SK-N-MC (cell line): ENCODE measurements at regions not wholly inside any gene's neighbourhood (a gene's known extent, or its start where the extent isn't known, plus 50 kb on each side); places are given as distances from the start of the nearest gene placed in this dataset.

Source experiments
- DNase-seq: peaks from one replicate; pipeline ENCODE4 v3.0.0-alpha.2; 2011; ENCODE audit warnings: low read depth, low spot score
- H3K27ac ChIP-seq: fragments of 200-600 bp; sonication (generic); 2 replicates; pipeline ENCODE4 v1.5.1; 2016; ENCODE audit warnings: mixed run types
- H3K36me3 ChIP-seq: fragments of 200-600 bp; sonication (generic); 2 replicates; pipeline ENCODE4 v1.6.1; 2017; ENCODE audit warnings: antibody characterized with exemption, low read length, mixed read lengths; ENCODE audit not compliant: insufficient read depth
- H3K4me3 ChIP-seq: fragments of 200-600 bp; sonication (generic); 2 replicates; pipeline ENCODE4 v1.5.1; 2016
- H3K9ac ChIP-seq: fragments of 200-600 bp; sonication (generic); 2 replicates; pipeline ENCODE4 v1.8.0; 2017; ENCODE audit warnings: mixed run types, mixed read lengths; ENCODE audit not compliant: insufficient read length
- H3K9me3 ChIP-seq: fragments of 200-600 bp; sonication (generic); 2 replicates; pipeline ENCODE4 v1.6.1; 2017; ENCODE audit warnings: low read depth, mild to moderate bottlenecking, antibody characterized with exemption, low read length, moderate library complexity, mixed read lengths
- EZH2 ChIP-seq: fragments of 200-600 bp; sonication (generic); IDR thresholded peaks from one replicate; pipeline ENCODE4 v1.6.1; 2017; ENCODE audit warnings: antibody characterized with exemption
- FOXP2 ChIP-seq: optimal IDR thresholded peaks from 2 replicates; pipeline ENCODE3; 2011; ENCODE audit warnings: mild to moderate bottlenecking, moderate library complexity; ENCODE audit not compliant: insufficient read depth; ENCODE audit errors: extremely low read length, control extremely low read depth
- POLR2AphosphoS5 ChIP-seq: IDR thresholded peaks from 2 replicates; pipeline ENCODE4 v1.6.1; 2012; ENCODE audit warnings: mild to moderate bottlenecking, low read depth, low read length, borderline replicate concordance

GRCh38 chr1:209249280-209249670, 334.2 kb upstream of the CAMK1G start:
- H3K4me3 ChIP-seq = no peak overlapping the region
- H3K9me3 ChIP-seq = no peaks in the 10 kb centered on the region
- no peak overlapping the region for H3K27ac ChIP-seq
- no peak for DNase-seq
- no peak overlapping the region for H3K9ac ChIP-seq
- TF ChIP-seq EZH2 (no peak), POLR2AphosphoS5 (no peak), FOXP2 (no peak)
- no peaks in the 10 kb centered on the region for H3K36me3 ChIP-seq

DNA sequence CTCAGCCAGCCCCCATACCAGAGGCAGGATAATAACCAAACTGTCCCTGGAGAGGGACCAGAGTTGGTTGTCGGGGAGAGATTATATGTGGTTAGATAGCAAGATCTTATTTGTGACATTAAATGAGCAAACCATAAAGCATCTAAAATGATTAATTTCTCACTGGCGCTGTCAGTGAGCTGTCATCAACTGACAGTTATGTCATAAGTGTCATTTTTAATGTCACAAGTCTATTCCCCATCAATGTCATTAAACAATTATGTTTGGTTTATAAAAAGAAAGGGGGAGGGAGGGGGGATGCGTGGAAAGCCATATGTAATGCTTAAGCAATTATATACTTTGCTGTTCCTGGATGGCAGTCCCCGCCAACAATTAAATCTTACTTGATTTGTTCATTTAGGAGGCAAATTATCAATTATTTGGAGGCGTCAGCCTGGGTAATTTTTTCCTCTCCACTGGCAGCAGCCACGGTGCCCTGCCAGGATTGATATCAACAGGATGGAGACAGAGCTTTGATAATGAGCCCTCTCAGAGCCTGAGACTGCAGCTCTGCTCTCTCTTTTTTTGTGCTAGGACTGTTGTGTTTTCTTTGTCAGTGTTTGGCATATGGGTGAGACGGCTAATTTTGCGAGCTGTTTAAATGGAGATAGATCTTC, 333.6 kb upstream of the CAMK1G start:
- H3K4me3 ChIP-seq = no peak overlapping the region
- H3K9ac ChIP-seq = no peak overlapping the region
- DNase-seq = no peak
- TF ChIP-seq POLR2AphosphoS5 = no peak
- TF ChIP-seq EZH2 = no peak
- TF ChIP-seq FOXP2 = no peak
- no peaks in the 10 kb centered on the region for H3K9me3 ChIP-seq
- no peak overlapping the region for H3K27ac ChIP-seq
- H3K36me3 ChIP-seq = no peaks in the 10 kb centered on the region

DNA sequence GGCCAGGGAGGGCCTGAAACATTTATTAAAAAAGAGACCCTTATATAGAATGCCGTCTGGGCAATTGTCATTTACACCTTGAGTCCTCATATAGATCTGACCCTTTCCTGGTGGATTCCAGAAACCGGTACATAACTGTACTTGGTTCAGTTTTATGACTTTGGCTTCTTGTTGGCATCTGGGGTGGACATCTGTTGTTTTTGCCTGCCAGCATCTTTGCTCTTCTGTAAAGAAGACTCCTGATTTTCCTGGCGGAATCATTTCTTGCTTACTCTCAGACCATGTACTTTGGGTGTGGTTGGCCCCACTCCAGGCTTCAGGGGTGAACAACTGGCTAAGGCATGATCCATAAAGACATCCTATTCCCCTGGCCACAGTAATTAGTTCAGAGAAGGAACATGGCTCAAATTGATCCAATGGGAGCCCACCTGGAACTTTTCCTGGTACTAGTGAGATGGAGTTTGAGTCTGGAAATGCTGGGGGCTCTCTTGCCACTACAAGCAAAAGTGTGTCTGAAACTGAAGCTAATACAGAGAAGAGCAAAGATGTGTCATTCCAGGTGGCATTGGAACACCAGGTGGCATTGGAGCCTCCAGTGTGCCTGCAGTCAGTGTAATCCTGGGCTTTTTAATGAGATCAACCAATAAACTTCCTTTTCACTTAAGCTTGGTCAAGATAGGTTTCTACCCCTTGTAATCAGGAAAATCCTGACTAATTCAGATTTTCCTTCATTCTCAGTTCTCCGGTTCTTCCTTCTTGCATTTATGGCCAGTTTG, 332.5 kb upstream of the CAMK1G start:
- Histone ChIP-seq H3K36me3 (no peaks in the 10 kb centered on the region), H3K27ac (no peak overlapping the region), H3K4me3 (no peak overlapping the region), H3K9ac (no peak overlapping the region), H3K9me3 (no peaks in the 10 kb centered on the region)
- TF ChIP-seq POLR2AphosphoS5 = no peak
- no peak for TF ChIP-seq FOXP2
- TF ChIP-seq EZH2 = no peak
- DNase-seq = no peak

- H3K9ac ChIP-seq = no peak overlapping the region
- no peak for DNase-seq
- no peaks in the 10 kb centered on the region for H3K9me3 ChIP-seq
- no peak overlapping the region for H3K27ac ChIP-seq
- no peak for TF ChIP-seq POLR2AphosphoS5
- no peak for TF ChIP-seq FOXP2
- no peak for TF ChIP-seq EZH2
- H3K36me3 ChIP-seq = no peaks in the 10 kb centered on the region
- H3K4me3 ChIP-seq = no peak overlapping the region
These were observed 326.7 kb upstream of the CAMK1G start for GRCh38 chr1:209256766-209257350.

DNA sequence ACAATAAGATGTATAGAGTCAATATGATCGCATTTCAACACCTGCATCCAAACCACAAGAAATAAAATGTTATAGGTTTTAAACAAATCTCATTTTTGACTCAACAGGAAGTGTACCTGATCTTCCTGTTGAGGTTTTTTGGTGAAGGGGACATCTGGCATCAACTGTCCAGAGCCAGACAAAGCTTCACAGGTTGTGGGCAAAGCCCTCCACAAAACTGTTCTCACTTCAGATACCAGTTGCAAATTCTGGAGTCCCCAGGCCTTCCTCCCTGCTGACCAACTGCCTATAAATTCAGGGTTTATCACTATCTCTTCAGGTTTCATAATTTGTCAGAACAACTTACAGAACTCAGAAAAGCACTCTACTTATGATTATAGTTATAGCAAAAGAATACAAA, 326.1 kb upstream of the CAMK1G start:
- no peaks in the 10 kb centered on the region for H3K9me3 ChIP-seq
- no peak for DNase-seq
- TF ChIP-seq EZH2 (no peak), FOXP2 (no peak), POLR2AphosphoS5 (no peak)
- no peak overlapping the region for H3K4me3 ChIP-seq
- no peaks in the 10 kb centered on the region for H3K36me3 ChIP-seq
- no peak overlapping the region for H3K27ac ChIP-seq
- H3K9ac ChIP-seq = no peak overlapping the region

GRCh38 chr1:209260136-209260535, 323.4 kb upstream of the CAMK1G start:
- DNase-seq = no peak
- Histone ChIP-seq H3K4me3 (no peak overlapping the region), H3K36me3 (no peaks in the 10 kb centered on the region), H3K9ac (no peak overlapping the region), H3K9me3 (no peaks in the 10 kb centered on the region), H3K27ac (no peak overlapping the region)
- TF ChIP-seq FOXP2 = no peak
- no peak for TF ChIP-seq EZH2
- TF ChIP-seq POLR2AphosphoS5 = no peak

DNA sequence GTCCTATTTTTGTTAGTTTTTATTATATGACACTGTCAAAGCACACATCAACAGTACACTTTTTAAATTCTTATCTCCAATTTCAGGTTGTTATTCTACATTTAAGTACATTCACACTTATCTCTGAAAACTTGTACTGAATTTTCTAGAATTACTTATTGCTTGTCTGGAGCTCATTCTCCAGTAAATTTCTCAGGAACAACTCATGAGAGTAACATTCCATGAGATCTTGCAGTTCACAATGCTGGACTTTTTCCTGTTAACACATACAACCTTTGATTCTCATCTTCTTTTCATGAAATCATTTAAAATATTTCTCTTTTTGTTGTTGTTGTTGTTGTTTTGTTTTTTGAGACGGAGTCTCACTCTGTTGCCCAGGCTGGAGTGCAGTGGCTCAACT, 320.9 kb upstream of the CAMK1G start:
- H3K9me3 ChIP-seq = no peaks in the 10 kb centered on the region
- no peak overlapping the region for H3K27ac ChIP-seq
- no peak for DNase-seq
- no peaks in the 10 kb centered on the region for H3K36me3 ChIP-seq
- H3K4me3 ChIP-seq = no peak overlapping the region
- TF ChIP-seq EZH2 = no peak
- TF ChIP-seq FOXP2 = no peak
- no peak for TF ChIP-seq POLR2AphosphoS5
- H3K9ac ChIP-seq = no peak overlapping the region

- no peak overlapping the region for H3K27ac ChIP-seq
- no peaks in the 10 kb centered on the region for H3K36me3 ChIP-seq
- TF ChIP-seq POLR2AphosphoS5 = no peak
- no peak for TF ChIP-seq FOXP2
- no peak for TF ChIP-seq EZH2
- no peak overlapping the region for H3K4me3 ChIP-seq
- no peak for DNase-seq
- H3K9me3 ChIP-seq = no peaks in the 10 kb centered on the region
- H3K9ac ChIP-seq = no peak overlapping the region
These were observed 318.2 kb upstream of the CAMK1G start for GRCh38 chr1:209265301-209265700.
